ENCODE measurements at regions not wholly inside any gene's neighbourhood (a gene's known extent, or its start where the extent isn't known, plus 50 kb on each side); places are given as distances from the start of the nearest gene placed in this dataset.

- TF ChIP-seq ZSCAN18 (tag by site-specific recombination; IDR thresholded peaks at IDR 0.05) (no peak), ZBTB20 (tag by site-specific recombination; IDR thresholded peaks at IDR 0.05) (no peak), ZNF449 (tag by site-specific recombination; IDR thresholded peaks at IDR 0.05) (no peak), IKZF3 (tag by site-specific recombination; IDR thresholded peaks at IDR 0.05) (no peak), ZNF558 (tag by site-specific recombination; IDR thresholded peaks at IDR 0.05) (no peak), ZNF18 (tag by site-specific recombination; IDR thresholded peaks at IDR 0.05) (no peak)
These were observed 188.2 kb upstream of the SYT4 start for GRCh38 chr18:43465483-43465882.

Measured in HEK293 (cell line).